ENCODE measurements at regions not wholly inside any gene's neighbourhood (a gene's known extent, or its start where the extent isn't known, plus 50 kb on each side); places are given as distances from the start of the nearest gene placed in this dataset.

GRCh38 chr14:98545181-98545580, 726.8 kb downstream of the BCL11B start:
- H3K36me3 ChIP-seq: no peaks in the 10 kb centered on the region
- H3K4me1 ChIP-seq: no peaks in the 10 kb centered on the region
- H3K27me3 ChIP-seq: no peaks in the 10 kb centered on the region
- H3K4me3 ChIP-seq: no peak overlapping the region
- H3K9me3 ChIP-seq: no peaks in the 10 kb centered on the region
- H3K27ac ChIP-seq (replicated peaks in 1 of 4): no peak overlapping the region
- TF ChIP-seq POLR2A (IDR thresholded peaks at IDR 0.05; ENCODE audit: low read depth): no peak
- TF ChIP-seq POLR2AphosphoS5 (IDR thresholded peaks at IDR 0.05): no peak
- no peak for TF ChIP-seq EP300 (IDR thresholded peaks at IDR 0.05)
- no peak for TF ChIP-seq CTCF (IDR thresholded peaks at IDR 0.05)
- DNase-seq (ENCODE audit: extremely low spot score): no peak
- intact Hi-C loops (cut with DNase I): no loop called here

- no peak overlapping the region for H3K4me3 ChIP-seq
- no peaks in the 10 kb centered on the region for H3K4me1 ChIP-seq
- DNase-seq (ENCODE audit: extremely low spot score): no peak
- no peaks in the 10 kb centered on the region for H3K9me3 ChIP-seq
- TF ChIP-seq POLR2A (IDR thresholded peaks at IDR 0.05; ENCODE audit: low read depth): no peak
- no peak for TF ChIP-seq CTCF (IDR thresholded peaks at IDR 0.05)
- TF ChIP-seq EP300 (IDR thresholded peaks at IDR 0.05): no peak
- no peak for TF ChIP-seq POLR2AphosphoS5 (IDR thresholded peaks at IDR 0.05)
- H3K36me3 ChIP-seq: no peaks in the 10 kb centered on the region
- no peak overlapping the region for H3K27ac ChIP-seq (replicated peaks in 1 of 4)
- intact Hi-C loops (cut with DNase I): no loop called here
- no peaks in the 10 kb centered on the region for H3K27me3 ChIP-seq
- 48% methylated on average over 6 of the region's 6 CpGs for WGBS
Observed at GRCh38 chr14:98548071-98548686, 723.8 kb downstream of the BCL11B start.

GRCh38 chr14:98551028-98551427, 721.0 kb downstream of the BCL11B start:
- H3K4me1 ChIP-seq: no peaks in the 10 kb centered on the region
- no peak for DNase-seq (ENCODE audit: extremely low spot score)
- H3K4me3 ChIP-seq: no peak overlapping the region
- H3K36me3 ChIP-seq: no peaks in the 10 kb centered on the region
- WGBS: 90% methylated on average over 5 of the region's 5 CpGs
- TF ChIP-seq POLR2A (IDR thresholded peaks at IDR 0.05; ENCODE audit: low read depth) (no peak), POLR2AphosphoS5 (IDR thresholded peaks at IDR 0.05) (no peak), EP300 (IDR thresholded peaks at IDR 0.05) (no peak), CTCF (IDR thresholded peaks at IDR 0.05) (no peak)
- no peaks in the 10 kb centered on the region for H3K27me3 ChIP-seq
- intact Hi-C loops (cut with DNase I): no loop called here
- H3K27ac ChIP-seq (replicated peaks in 1 of 4): no peak overlapping the region
- no peaks in the 10 kb centered on the region for H3K9me3 ChIP-seq

GRCh38 chr14:98555440-98555839, 716.6 kb downstream of the BCL11B start:
- Histone ChIP-seq H3K27ac (replicated peaks in 1 of 4) (no peak overlapping the region), H3K4me1 (no peaks in the 10 kb centered on the region), H3K27me3 (no peaks in the 10 kb centered on the region), H3K9me3 (no peaks in the 10 kb centered on the region), H3K4me3 (no peak overlapping the region), H3K36me3 (no peaks in the 10 kb centered on the region)
- 59% methylated on average over 1 of the region's 1 CpG for WGBS
- DNase-seq (ENCODE audit: extremely low spot score): no peak
- TF ChIP-seq CTCF (IDR thresholded peaks at IDR 0.05) (no peak), POLR2AphosphoS5 (IDR thresholded peaks at IDR 0.05) (no peak), EP300 (IDR thresholded peaks at IDR 0.05) (no peak), POLR2A (IDR thresholded peaks at IDR 0.05; ENCODE audit: low read depth) (no peak)
- intact Hi-C loops (cut with DNase I): no loop called here

- TF ChIP-seq POLR2AphosphoS5 (IDR thresholded peaks at IDR 0.05) (no peak), EP300 (IDR thresholded peaks at IDR 0.05) (no peak), CTCF (IDR thresholded peaks at IDR 0.05) (no peak), POLR2A (IDR thresholded peaks at IDR 0.05; ENCODE audit: low read depth) (no peak)
Observed at GRCh38 chr14:98564006-98564405, 708.0 kb downstream of the BCL11B start.

More at GRCh38 chr14:98564006-98564405, 708.0 kb downstream of the BCL11B start:
- Histone ChIP-seq H3K4me3 (no peak overlapping the region), H3K27me3 (peaks cover 0 to 11% (median 0%) of the 10 kb centered on the region in 4 donors), H3K36me3 (no peaks in the 10 kb centered on the region), H3K27ac (replicated peaks in 1 of 4) (no peak overlapping the region), H3K9me3 (no peaks in the 10 kb centered on the region), H3K4me1 (no peaks in the 10 kb centered on the region)
- no peak for DNase-seq (ENCODE audit: extremely low spot score)
- WGBS: 25% methylated on average over 5 of the region's 5 CpGs
- intact Hi-C loops (cut with DNase I): no loop called here
